GM23338 (cell line): ENCODE measurements at regions not wholly inside any gene's neighbourhood (a gene's known extent, or its start where the extent isn't known, plus 50 kb on each side); places are given as distances from the start of the nearest gene placed in this dataset.

Experiments
- ATAC-seq: fragments of 200-7000 bp; cut with Tn5 transposase; 3 replicates; pipeline ENCODE4 v1.9.1; 2020
- DNase-seq: peaks from one replicate; pipeline ENCODE4 v3.0.0-alpha.2; 2015; ENCODE audit warnings: low spot score
- H2AFZ ChIP-seq: fragments of 200-600 bp; sonication (generic); 2 replicates; pipeline ENCODE4 v1.8.0; 2016; ENCODE audit warnings: antibody characterized with exemption, mild to moderate bottlenecking, moderate library complexity
- H3F3A ChIP-seq: fragments of 200-600 bp; sonication (generic); replicated peaks from 2 replicates; pipeline ENCODE4 v1.8.0; 2017; ENCODE audit warnings: antibody characterized with exemption, mixed run types, low read depth
- H3K27ac ChIP-seq: fragments of 200-600 bp; sonication (generic); 2 replicates; pipeline ENCODE4 v1.6.1; 2016; ENCODE audit warnings: low read depth
- H3K27me3 ChIP-seq: fragments of 200-600 bp; sonication (generic); 2 replicates; pipeline ENCODE4 v1.8.0; 2016; ENCODE audit warnings: mild to moderate bottlenecking, mixed run types, moderate library complexity; ENCODE audit not compliant: insufficient read depth
- H3K36me3 ChIP-seq: fragments of 200-600 bp; sonication (generic); 2 replicates; pipeline ENCODE4 v1.8.0; 2016; ENCODE audit warnings: mild to moderate bottlenecking; ENCODE audit not compliant: insufficient read depth
- H3K4me1 ChIP-seq: fragments of 200-600 bp; sonication (generic); 2 replicates; pipeline ENCODE4 v1.8.0; 2016; ENCODE audit warnings: mild to moderate bottlenecking, moderate library complexity; ENCODE audit not compliant: insufficient read depth
- H3K4me2 ChIP-seq: fragments of 200-600 bp; sonication (generic); 2 replicates; pipeline ENCODE4 v1.7.1; 2017; ENCODE audit warnings: mixed run types
- H3K4me3 ChIP-seq: fragments of 200-600 bp; sonication (generic); 2 replicates; pipeline ENCODE4 v1.6.1; 2016; ENCODE audit warnings: mixed run types
- H3K79me2 ChIP-seq: fragments of 200-600 bp; sonication (generic); replicated peaks from 2 replicates; pipeline ENCODE4 v1.8.0; 2017; ENCODE audit warnings: mild to moderate bottlenecking; ENCODE audit not compliant: insufficient read depth
- H3K9me2 ChIP-seq: fragments of 200-600 bp; sonication (generic); 2 replicates; pipeline ENCODE4 v1.8.0; 2017; ENCODE audit not compliant: insufficient read depth
- H4K20me1 ChIP-seq: fragments of 200-600 bp; sonication (generic); replicated peaks from 2 replicates; pipeline ENCODE4 v1.8.0; 2017; ENCODE audit warnings: mild to moderate bottlenecking; ENCODE audit not compliant: insufficient read depth
- H3K27ac Mint-ChIP-seq: 2 replicates; pipeline ENCODE4 v1.8.0; 2020; ENCODE audit warnings: inconsistent platforms, mild to moderate bottlenecking, moderate library complexity, mixed read lengths
- H3K27me3 Mint-ChIP-seq: 3 replicates; pipeline ENCODE4 v1.8.0; 2022; ENCODE audit warnings: low read depth, mild to moderate bottlenecking, moderate library complexity, mixed read lengths, inconsistent platforms; ENCODE audit not compliant: insufficient read depth, poor library complexity
- H3K36me3 Mint-ChIP-seq: 3 replicates; pipeline ENCODE4 v1.8.0; 2021; ENCODE audit warnings: low read depth, mild to moderate bottlenecking, inconsistent platforms, moderate library complexity, mixed read lengths
- H3K4me1 Mint-ChIP-seq: 3 replicates; pipeline ENCODE4 v1.8.0; 2020; ENCODE audit warnings: mild to moderate bottlenecking, inconsistent platforms, mixed read lengths
- H3K4me3 Mint-ChIP-seq: 3 replicates; pipeline ENCODE4 v1.8.0; 2021; ENCODE audit warnings: moderate library complexity, mild to moderate bottlenecking, inconsistent platforms, mixed read lengths
- H3K9me3 Mint-ChIP-seq: 3 replicates; pipeline ENCODE4 v1.8.0; 2020; ENCODE audit warnings: moderate library complexity, mild to moderate bottlenecking, inconsistent platforms, mixed read lengths
- CREB1 ChIP-seq: fragments of 250-450 bp; sonication (Bioruptor Pico); IDR thresholded peaks from 2 replicates; pipeline ENCODE4 v1.5.0; 2020; ENCODE audit warnings: low read depth, mild to moderate bottlenecking, moderate library complexity
- EZH2 ChIP-seq: fragments of 200-600 bp; sonication (generic); IDR thresholded peaks from one replicate; pipeline ENCODE4 v1.8.0; 2017; ENCODE audit warnings: antibody characterized with exemption, mild to moderate bottlenecking, low read depth; ENCODE audit not compliant: unreplicated experiment
- EZH2phosphoT487 ChIP-seq: fragments of 200-600 bp; sonication (generic); IDR thresholded peaks from one replicate; pipeline ENCODE4 v1.8.1; 2018; ENCODE audit warnings: antibody characterized with exemption; ENCODE audit not compliant: unreplicated experiment
- JUNB ChIP-seq: IDR thresholded peaks from one replicate; pipeline ENCODE4 v1.6.1; 2016; ENCODE audit warnings: antibody characterized with exemption; ENCODE audit not compliant: unreplicated experiment
- NANOG ChIP-seq: IDR thresholded peaks from 2 replicates; pipeline ENCODE4 v1.6.1; 2016; ENCODE audit warnings: antibody characterized with exemption, borderline replicate concordance
- POLR2AphosphoS5 ChIP-seq: IDR thresholded peaks from 2 replicates; pipeline ENCODE4 v1.6.1; 2016; ENCODE audit warnings: antibody characterized with exemption, low read depth
- REST ChIP-seq: IDR thresholded peaks from one replicate; pipeline ENCODE4 v1.6.1; 2018; ENCODE audit warnings: antibody characterized with exemption; ENCODE audit not compliant: unreplicated experiment
- STAT1 ChIP-seq: IDR thresholded peaks from one replicate; pipeline ENCODE4 v1.6.1; 2016; ENCODE audit warnings: antibody characterized with exemption; ENCODE audit not compliant: unreplicated experiment
- ZNF114 ChIP-seq: fragments of 250-450 bp; sonication (Bioruptor Pico); IDR thresholded peaks from 2 replicates; pipeline ENCODE4 v1.5.0; 2020; ENCODE audit warnings: mild to moderate bottlenecking, moderate library complexity
- ZNF331 ChIP-seq: fragments of 250-450 bp; sonication (Bioruptor Pico); IDR thresholded peaks from 2 replicates; pipeline ENCODE4 v1.5.0; 2020; ENCODE audit warnings: low read depth, mild to moderate bottlenecking, moderate library complexity
- TF ChIP-seq, protein P1 (sequence below): fragments of 250-450 bp; sonication (Bioruptor Pico); IDR thresholded peaks from 2 replicates; pipeline ENCODE4 v1.5.0; 2020; ENCODE audit warnings: mild to moderate bottlenecking, moderate library complexity
- TF ChIP-seq, protein P2 (sequence below): IDR thresholded peaks from 2 replicates; pipeline ENCODE4 v1.6.1; 2016; ENCODE audit warnings: antibody characterized with exemption
- TF ChIP-seq, protein P3 (sequence below), 2 experiments: fragments of 200-600 bp in 1 of 2; sonication (generic) in 1 of 2; conservative IDR thresholded peaks; 2 replicates each; pipeline versions ENCODE4 v1.5.1 to v1.6.1; 2016 to 2017; ENCODE audit warnings: antibody characterized with exemption in 2 of 2, low read depth in 2 of 2, mild to moderate bottlenecking in 2 of 2, moderate library complexity in 1 of 2

DNA sequence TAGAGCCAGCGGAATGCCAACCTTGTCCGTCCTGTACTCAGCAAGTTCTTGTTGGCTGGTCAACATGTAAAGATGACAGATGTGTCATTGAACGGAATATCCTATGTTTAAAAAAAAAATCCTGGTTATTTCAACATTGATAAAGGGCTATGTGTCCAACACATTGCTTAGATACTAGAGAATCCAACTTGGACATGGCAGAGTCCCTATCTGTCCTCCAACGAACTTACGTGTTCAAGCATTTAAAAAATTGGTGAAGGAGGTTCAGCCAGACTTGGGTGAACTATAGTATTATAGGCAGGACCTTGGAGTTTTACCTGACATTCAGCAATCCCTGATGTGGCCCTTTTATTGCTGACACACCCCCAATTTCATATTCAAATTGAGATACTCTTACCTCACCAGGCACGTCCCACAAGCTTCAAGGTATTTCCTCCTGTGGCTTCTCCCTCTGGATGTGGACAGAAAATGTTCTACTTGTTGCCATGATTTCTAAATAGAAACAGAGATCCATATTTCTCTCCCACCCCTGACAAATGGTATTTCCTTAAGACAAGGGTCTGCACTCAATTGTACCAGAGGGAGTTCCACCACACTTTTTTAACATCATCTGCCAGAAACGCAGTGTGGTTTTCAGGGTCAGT lies 207.7 kb upstream of the TPM1 start:
- no peaks in the 10 kb centered on the region for H4K20me1 ChIP-seq
- H3K9me2 ChIP-seq: peaks cover 5% of the 10 kb centered on the region; the same call in 1 of the 2 replicates
- no peak overlapping the region for H3K4me2 ChIP-seq
- no peak overlapping the region for H3K27ac ChIP-seq
- H3K79me2 ChIP-seq: no peaks in the 10 kb centered on the region
- Mint-ChIP-seq H3K27ac (no peak overlapping the region), H3K9me3 (no peaks in the 10 kb centered on the region), H3K27me3 (peaks cover 5% of the 10 kb centered on the region), H3K4me1 (peaks cover 5% of the 10 kb centered on the region; the same call in 2 of the 3 replicates), H3K36me3 (peaks cover 5% of the 10 kb centered on the region; the same call in 1 of the 3 replicates), H3K4me3 (no peak overlapping the region)
- no peaks in the 10 kb centered on the region for H3K27me3 ChIP-seq
- H3K4me3 ChIP-seq: no peak overlapping the region
- no peaks in the 10 kb centered on the region for H3K36me3 ChIP-seq
- ATAC-seq (no peak), DNase-seq (no peak)
- no peak overlapping the region for H2AFZ ChIP-seq
- no peaks in the 10 kb centered on the region for H3K4me1 ChIP-seq
- TF ChIP-seq JUNB (no peak), ZNF114 (CRISPR knock-in tag) (no peak), STAT1 (no peak), CREB1 (CRISPR knock-in tag) (no peak), REST (no peak), NANOG (no peak), POLR2AphosphoS5 (no peak), EZH2 (no peak), EZH2phosphoT487 (no peak), ZNF331 (CRISPR knock-in tag) (no peak)
- TF ChIP-seq, protein P1, sequence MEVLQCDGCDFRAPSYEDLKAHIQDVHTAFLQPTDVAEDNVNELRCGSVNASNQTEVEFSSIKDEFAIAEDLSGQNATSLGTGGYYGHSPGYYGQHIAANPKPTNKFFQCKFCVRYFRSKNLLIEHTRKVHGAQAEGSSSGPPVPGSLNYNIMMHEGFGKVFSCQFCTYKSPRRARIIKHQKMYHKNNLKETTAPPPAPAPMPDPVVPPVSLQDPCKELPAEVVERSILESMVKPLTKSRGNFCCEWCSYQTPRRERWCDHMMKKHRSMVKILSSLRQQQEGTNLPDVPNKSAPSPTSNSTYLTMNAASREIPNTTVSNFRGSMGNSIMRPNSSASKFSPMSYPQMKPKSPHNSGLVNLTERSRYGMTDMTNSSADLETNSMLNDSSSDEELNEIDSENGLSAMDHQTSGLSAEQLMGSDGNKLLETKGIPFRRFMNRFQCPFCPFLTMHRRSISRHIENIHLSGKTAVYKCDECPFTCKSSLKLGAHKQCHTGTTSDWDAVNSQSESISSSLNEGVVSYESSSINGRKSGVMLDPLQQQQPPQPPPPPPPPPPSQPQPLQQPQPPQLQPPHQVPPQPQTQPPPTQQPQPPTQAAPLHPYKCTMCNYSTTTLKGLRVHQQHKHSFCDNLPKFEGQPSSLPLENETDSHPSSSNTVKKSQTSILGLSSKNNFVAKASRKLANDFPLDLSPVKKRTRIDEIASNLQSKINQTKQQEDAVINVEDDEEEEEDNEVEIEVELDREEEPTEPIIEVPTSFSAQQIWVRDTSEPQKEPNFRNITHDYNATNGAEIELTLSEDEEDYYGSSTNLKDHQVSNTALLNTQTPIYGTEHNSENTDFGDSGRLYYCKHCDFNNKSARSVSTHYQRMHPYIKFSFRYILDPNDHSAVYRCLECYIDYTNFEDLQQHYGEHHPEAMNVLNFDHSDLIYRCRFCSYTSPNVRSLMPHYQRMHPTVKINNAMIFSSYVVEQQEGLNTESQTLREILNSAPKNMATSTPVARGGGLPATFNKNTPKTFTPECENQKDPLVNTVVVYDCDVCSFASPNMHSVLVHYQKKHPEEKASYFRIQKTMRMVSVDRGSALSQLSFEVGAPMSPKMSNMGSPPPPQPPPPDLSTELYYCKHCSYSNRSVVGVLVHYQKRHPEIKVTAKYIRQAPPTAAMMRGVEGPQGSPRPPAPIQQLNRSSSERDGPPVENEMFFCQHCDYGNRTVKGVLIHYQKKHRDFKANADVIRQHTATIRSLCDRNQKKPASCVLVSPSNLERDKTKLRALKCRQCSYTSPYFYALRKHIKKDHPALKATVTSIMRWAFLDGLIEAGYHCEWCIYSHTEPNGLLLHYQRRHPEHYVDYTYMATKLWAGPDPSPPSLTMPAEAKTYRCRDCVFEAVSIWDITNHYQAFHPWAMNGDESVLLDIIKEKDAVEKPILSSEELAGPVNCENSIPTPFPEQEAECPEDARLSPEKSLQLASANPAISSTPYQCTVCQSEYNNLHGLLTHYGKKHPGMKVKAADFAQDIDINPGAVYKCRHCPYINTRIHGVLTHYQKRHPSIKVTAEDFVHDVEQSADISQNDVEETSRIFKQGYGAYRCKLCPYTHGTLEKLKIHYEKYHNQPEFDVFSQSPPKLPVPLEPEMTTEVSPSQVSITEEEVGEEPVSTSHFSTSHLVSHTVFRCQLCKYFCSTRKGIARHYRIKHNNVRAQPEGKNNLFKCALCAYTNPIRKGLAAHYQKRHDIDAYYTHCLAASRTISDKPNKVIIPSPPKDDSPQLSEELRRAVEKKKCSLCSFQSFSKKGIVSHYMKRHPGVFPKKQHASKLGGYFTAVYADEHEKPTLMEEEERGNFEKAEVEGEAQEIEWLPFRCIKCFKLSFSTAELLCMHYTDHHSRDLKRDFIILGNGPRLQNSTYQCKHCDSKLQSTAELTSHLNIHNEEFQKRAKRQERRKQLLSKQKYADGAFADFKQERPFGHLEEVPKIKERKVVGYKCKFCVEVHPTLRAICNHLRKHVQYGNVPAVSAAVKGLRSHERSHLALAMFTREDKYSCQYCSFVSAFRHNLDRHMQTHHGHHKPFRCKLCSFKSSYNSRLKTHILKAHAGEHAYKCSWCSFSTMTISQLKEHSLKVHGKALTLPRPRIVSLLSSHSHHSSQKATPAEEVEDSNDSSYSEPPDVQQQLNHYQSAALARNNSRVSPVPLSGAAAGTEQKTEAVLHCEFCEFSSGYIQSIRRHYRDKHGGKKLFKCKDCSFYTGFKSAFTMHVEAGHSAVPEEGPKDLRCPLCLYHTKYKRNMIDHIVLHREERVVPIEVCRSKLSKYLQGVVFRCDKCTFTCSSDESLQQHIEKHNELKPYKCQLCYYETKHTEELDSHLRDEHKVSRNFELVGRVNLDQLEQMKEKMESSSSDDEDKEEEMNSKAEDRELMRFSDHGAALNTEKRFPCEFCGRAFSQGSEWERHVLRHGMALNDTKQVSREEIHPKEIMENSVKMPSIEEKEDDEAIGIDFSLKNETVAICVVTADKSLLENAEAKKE (CRISPR knock-in tag): no peak
- TF ChIP-seq, protein P2, sequence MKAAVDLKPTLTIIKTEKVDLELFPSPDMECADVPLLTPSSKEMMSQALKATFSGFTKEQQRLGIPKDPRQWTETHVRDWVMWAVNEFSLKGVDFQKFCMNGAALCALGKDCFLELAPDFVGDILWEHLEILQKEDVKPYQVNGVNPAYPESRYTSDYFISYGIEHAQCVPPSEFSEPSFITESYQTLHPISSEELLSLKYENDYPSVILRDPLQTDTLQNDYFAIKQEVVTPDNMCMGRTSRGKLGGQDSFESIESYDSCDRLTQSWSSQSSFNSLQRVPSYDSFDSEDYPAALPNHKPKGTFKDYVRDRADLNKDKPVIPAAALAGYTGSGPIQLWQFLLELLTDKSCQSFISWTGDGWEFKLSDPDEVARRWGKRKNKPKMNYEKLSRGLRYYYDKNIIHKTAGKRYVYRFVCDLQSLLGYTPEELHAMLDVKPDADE: no peak
- TF ChIP-seq, protein P3, sequence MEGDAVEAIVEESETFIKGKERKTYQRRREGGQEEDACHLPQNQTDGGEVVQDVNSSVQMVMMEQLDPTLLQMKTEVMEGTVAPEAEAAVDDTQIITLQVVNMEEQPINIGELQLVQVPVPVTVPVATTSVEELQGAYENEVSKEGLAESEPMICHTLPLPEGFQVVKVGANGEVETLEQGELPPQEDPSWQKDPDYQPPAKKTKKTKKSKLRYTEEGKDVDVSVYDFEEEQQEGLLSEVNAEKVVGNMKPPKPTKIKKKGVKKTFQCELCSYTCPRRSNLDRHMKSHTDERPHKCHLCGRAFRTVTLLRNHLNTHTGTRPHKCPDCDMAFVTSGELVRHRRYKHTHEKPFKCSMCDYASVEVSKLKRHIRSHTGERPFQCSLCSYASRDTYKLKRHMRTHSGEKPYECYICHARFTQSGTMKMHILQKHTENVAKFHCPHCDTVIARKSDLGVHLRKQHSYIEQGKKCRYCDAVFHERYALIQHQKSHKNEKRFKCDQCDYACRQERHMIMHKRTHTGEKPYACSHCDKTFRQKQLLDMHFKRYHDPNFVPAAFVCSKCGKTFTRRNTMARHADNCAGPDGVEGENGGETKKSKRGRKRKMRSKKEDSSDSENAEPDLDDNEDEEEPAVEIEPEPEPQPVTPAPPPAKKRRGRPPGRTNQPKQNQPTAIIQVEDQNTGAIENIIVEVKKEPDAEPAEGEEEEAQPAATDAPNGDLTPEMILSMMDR (conservative IDR thresholded peaks at IDR 0.05; ENCODE audit: low read depth in 2 of 2): no peak
- no peaks in the 10 kb centered on the region for H3F3A ChIP-seq
